IMR-90 (cell line): ENCODE measurements at regions not wholly inside any gene's neighbourhood (a gene's known extent, or its start where the extent isn't known, plus 50 kb on each side); places are given as distances from the start of the nearest gene placed in this dataset.

Experiments
- ATAC-seq: fragments of 200-7000 bp; cut with Tn5 transposase; 2 replicates; pipeline ENCODE4 v1.9.1; 2020; ENCODE audit warnings: low read depth, mild to moderate bottlenecking, moderate library complexity
- BruUV-seq: library from RNA; stranded (reverse); fragments of 400-500 nt; replicated peaks from 2 replicates; lab custom pipeline; 2021; lab: Mats Ljungman, UMichigan
- CTCF ChIA-PET: fragments of 300-600 bp; formaldehyde crosslinking; extraction: SDS; loops from one replicate; lab custom pipeline; 2021; ENCODE audit warnings: antibody characterized with exemption; lab: Yijun Ruan, JAX
- POLR2A ChIA-PET: fragments of 300-600 bp; sonication (Branson Sonifier 250); formaldehyde crosslinking; loops from one replicate; lab custom pipeline; 2022; ENCODE audit warnings: antibody characterized with exemption; ENCODE audit not compliant: unreplicated experiment; lab: Charles Lee
- DNase-seq: peaks from one replicate; pipeline ENCODE4 v3.0.0; 2013
- H2AFZ ChIP-seq: replicated peaks from 2 replicates; pipeline ENCODE3; 2013; ENCODE audit warnings: low read length, mild to moderate bottlenecking; ENCODE audit not compliant: poor library complexity
- H2AK5ac ChIP-seq: 2 replicates; pipeline ENCODE4 v1.6.1; 2013; ENCODE audit warnings: low read depth, low read length, inconsistent platforms
- H2AK9ac ChIP-seq: replicated peaks from 2 replicates; pipeline ENCODE3; 2013; ENCODE audit warnings: mild to moderate bottlenecking, low read depth, low read length, moderate library complexity; ENCODE audit not compliant: poor library complexity
- H2BK120ac ChIP-seq: 2 replicates; pipeline ENCODE4 v1.6.1; 2013; ENCODE audit warnings: low read depth, low read length, inconsistent platforms
- H2BK15ac ChIP-seq: 3 replicates; pipeline ENCODE4 v1.6.1; 2013; ENCODE audit warnings: low read depth, low read length, inconsistent platforms
- H2BK20ac ChIP-seq: 2 replicates; pipeline ENCODE4 v1.6.1; 2013; ENCODE audit warnings: low read depth, mild to moderate bottlenecking, inconsistent platforms, low read length, moderate library complexity
- H2BK5ac ChIP-seq: 2 replicates; pipeline ENCODE4 v1.6.1; 2013; ENCODE audit warnings: mild to moderate bottlenecking, low read depth, low read length, inconsistent platforms; ENCODE audit not compliant: poor library complexity, severe bottlenecking
- H3K14ac ChIP-seq: replicated peaks from 2 replicates; pipeline ENCODE4 v1.6.1; 2013; ENCODE audit warnings: low read depth, low read length, inconsistent platforms
- H3K18ac ChIP-seq: 2 replicates; pipeline ENCODE4 v1.6.1; 2013; ENCODE audit warnings: low read depth, low read length, control low read depth
- H3K23ac ChIP-seq: 2 replicates; pipeline ENCODE4 v1.6.1; 2013; ENCODE audit warnings: low read depth, low read length, inconsistent platforms
- H3K27ac ChIP-seq: 2 replicates; pipeline ENCODE4 v1.5.1; 2013; ENCODE audit warnings: mild to moderate bottlenecking, control low read depth, low read length; ENCODE audit not compliant: insufficient read depth
- H3K27me3 ChIP-seq: 2 replicates; pipeline ENCODE4 v1.6.1; 2013; ENCODE audit warnings: low read length; ENCODE audit not compliant: control insufficient read depth, insufficient read depth
- H3K36me3 ChIP-seq: 2 replicates; pipeline ENCODE4 v1.6.1; 2013; ENCODE audit warnings: low read length, mixed read lengths; ENCODE audit not compliant: control insufficient read depth, insufficient read depth
- H3K4ac ChIP-seq: 2 replicates; pipeline ENCODE4 v1.6.1; 2013; ENCODE audit warnings: low read depth, low read length, inconsistent platforms
- H3K4me1 ChIP-seq: 2 replicates; pipeline ENCODE4 v1.6.1; 2013; ENCODE audit warnings: low read length, mixed read lengths; ENCODE audit not compliant: control insufficient read depth, insufficient read depth
- H3K4me2 ChIP-seq: 2 replicates; pipeline ENCODE4 v1.6.1; 2013; ENCODE audit warnings: low read depth, mild to moderate bottlenecking, control low read depth, low read length, moderate library complexity
- H3K4me3 ChIP-seq: 2 replicates; pipeline ENCODE4 v1.5.1; 2013; ENCODE audit warnings: low read depth, mild to moderate bottlenecking, control low read depth, low read length, moderate library complexity; ENCODE audit not compliant: insufficient read depth
- H3K56ac ChIP-seq: 2 replicates; pipeline ENCODE4 v1.6.1; 2013; ENCODE audit warnings: low read length, inconsistent platforms; ENCODE audit not compliant: insufficient read depth; ENCODE audit errors: extremely low read depth
- H3K79me1 ChIP-seq, 2 experiments: 2 replicates each; pipeline ENCODE4 v1.6.1; 2013; ENCODE audit warnings: low read length in 2 of 2, inconsistent platforms in 1 of 2, low read depth in 1 of 2
- H3K9ac ChIP-seq: 2 replicates; pipeline ENCODE4 v1.6.1; 2013; ENCODE audit warnings: low read depth, low read length, control low read depth
- H3K9me1 ChIP-seq: 2 replicates; pipeline ENCODE4 v1.6.1; 2013; ENCODE audit warnings: low read length, inconsistent platforms; ENCODE audit not compliant: insufficient read depth
- H3K9me3 ChIP-seq: 2 replicates; pipeline ENCODE4 v1.6.1; 2013; ENCODE audit warnings: low read length; ENCODE audit not compliant: control insufficient read depth, insufficient read depth
- H4K20me1 ChIP-seq: 2 replicates; pipeline ENCODE4 v1.6.1; 2013; ENCODE audit warnings: low read length, inconsistent platforms; ENCODE audit not compliant: insufficient read depth
- H4K5ac ChIP-seq: 2 replicates; pipeline ENCODE4 v1.6.1; 2013; ENCODE audit warnings: mild to moderate bottlenecking, low read depth, low read length, control low read depth
- H4K8ac ChIP-seq, 2 experiments: 2 replicates each; pipeline ENCODE4 v1.6.1; 2013; ENCODE audit warnings: low read depth in 2 of 2, low read length in 2 of 2, control low read depth in 1 of 2, inconsistent platforms in 1 of 2
- H4K91ac ChIP-seq: 2 replicates; pipeline ENCODE4 v1.6.1; 2013; ENCODE audit warnings: low read depth, low read length, inconsistent platforms; ENCODE audit not compliant: insufficient read depth
- BHLHE40 ChIP-seq: fragments of 150-350 bp; IDR thresholded peaks from 2 replicates; pipeline ENCODE4 v1.6.1; 2016; ENCODE audit warnings: mild to moderate bottlenecking, low read depth, low read length
- CEBPB ChIP-seq: IDR thresholded peaks from 2 replicates; pipeline ENCODE4 v1.6.1; 2012; ENCODE audit warnings: low read depth, low read length, improper control_type of control experiment
- CHD1 ChIP-seq: IDR thresholded peaks from 2 replicates; pipeline ENCODE4 v1.6.1; 2012; ENCODE audit warnings: low read depth, low read length, improper control_type of control experiment
- ELK1 ChIP-seq: fragments of 150-350 bp; IDR thresholded peaks from 2 replicates; pipeline ENCODE4 v1.6.1; 2016; ENCODE audit warnings: low read depth, mild to moderate bottlenecking, low read length, moderate library complexity, borderline replicate concordance
- FOS ChIP-seq: fragments of 150-350 bp; IDR thresholded peaks from 2 replicates; pipeline ENCODE4 v1.6.1; 2016; ENCODE audit warnings: low read depth, low read length
- MAFK ChIP-seq: IDR thresholded peaks from 2 replicates; pipeline ENCODE4 v1.6.1; 2012; ENCODE audit warnings: low read depth, low read length, improper control_type of control experiment
- MAZ ChIP-seq: IDR thresholded peaks from 2 replicates; pipeline ENCODE4 v1.6.1; 2012; ENCODE audit warnings: low read depth, mild to moderate bottlenecking, low read length, improper control_type of control experiment, moderate library complexity, borderline replicate concordance
- MXI1 ChIP-seq: IDR thresholded peaks from 2 replicates; pipeline ENCODE4 v1.6.1; 2012; ENCODE audit warnings: low read depth, mild to moderate bottlenecking, low read length, moderate library complexity, borderline replicate concordance
- NFE2L2 ChIP-seq: fragments of 150-350 bp; IDR thresholded peaks from 2 replicates; pipeline ENCODE4 v1.6.1; 2016; ENCODE audit warnings: low read depth, mild to moderate bottlenecking, low read length
- POLR2A ChIP-seq: IDR thresholded peaks from 2 replicates; pipeline ENCODE4 v1.6.1; 2012; ENCODE audit warnings: mild to moderate bottlenecking, low read depth, low read length
- RAD21 ChIP-seq: IDR thresholded peaks from 2 replicates; pipeline ENCODE4 v1.6.1; 2012; ENCODE audit warnings: low read length, improper control_type of control experiment
- RCOR1 ChIP-seq: IDR thresholded peaks from 2 replicates; pipeline ENCODE4 v1.6.1; 2012; ENCODE audit warnings: mild to moderate bottlenecking, low read length, improper control_type of control experiment; ENCODE audit not compliant: insufficient replicate concordance
- RFX5 ChIP-seq: IDR thresholded peaks from 2 replicates; pipeline ENCODE4 v1.8.0; 2012; ENCODE audit warnings: low read depth, mild to moderate bottlenecking, low read length, moderate library complexity
- SMC3 ChIP-seq: fragments of 150-350 bp; IDR thresholded peaks from 2 replicates; pipeline ENCODE4 v1.6.1; 2016; ENCODE audit warnings: low read depth, mild to moderate bottlenecking, antibody characterized with exemption, low read length, moderate library complexity
- USF2 ChIP-seq: fragments of 150-350 bp; IDR thresholded peaks from 2 replicates; pipeline ENCODE4 v1.6.1; 2017; ENCODE audit warnings: mild to moderate bottlenecking, antibody characterized with exemption, low read length, low read depth
- WGBS, 2 experiments: methylation state at CpG; one replicate each; pipeline versions ENCODE4 v1.1.5 to v1.1.7; 2013; ENCODE audit warnings: missing lambda C conversion rate in 2 of 2; ENCODE audit not compliant: insufficient read length in 1 of 2; ENCODE audit errors: extremely low coverage in 2 of 2; 5-methylcytosine and 5-hydroxymethylcytosine counted together
- dilution Hi-C: fragments of 300-500 bp; cut with HindIII; formaldehyde crosslinking; loops from one replicate; pipeline ENCODE4 v1.14.3; 2018; ENCODE audit warnings: low sequenced_read_pairs; ENCODE audit not compliant: unreplicated experiment
- in situ Hi-C: fragments of 300-500 bp; cut with MboI; formaldehyde crosslinking; loops from 3 replicates; pipeline ENCODE4 v1.14.3; 2019; ENCODE audit warnings: low sequenced_read_pairs, inconsistent platforms, mixed read lengths
- intact Hi-C: fragments of 100-400 bp; cut with micrococcal nuclease; formaldehyde crosslinking; loops from 2 replicates; pipeline ENCODE4 v1.10.0; 2022
- TF ChIP-seq, protein P1 (sequence below): conservative IDR thresholded peaks from 2 replicates; pipeline ENCODE4 v1.5.1; 2012; ENCODE audit warnings: mild to moderate bottlenecking, low read depth, low read length, improper control_type of control experiment

- ChIA-PET POLR2A (no interaction called here), CTCF (no interaction called here)
- Histone ChIP-seq H2AK5ac (no peak overlapping the region), H4K20me1 (no peaks in the 10 kb centered on the region), H3K4me2 (no peak overlapping the region), H3K4me3 (no peak overlapping the region), H3K9me3 (0 out of 2 replicates have a peak, but pooled peaks cover 2% of the 10 kb centered on the region), H4K5ac (no peak overlapping the region), H3K79me1 (no peaks in the 10 kb centered on the region), H3K27me3 (no peaks in the 10 kb centered on the region), H2BK20ac (no peak overlapping the region), H3K4ac (no peak overlapping the region), H2BK15ac (no peak overlapping the region), H3K27ac (no peak overlapping the region), H3K36me3 (no peaks in the 10 kb centered on the region), H2BK120ac (no peak overlapping the region), H3K56ac (no peak overlapping the region), H2AK9ac (no peak overlapping the region), H4K91ac (no peak overlapping the region), H3K4me1 (no peaks in the 10 kb centered on the region), H2AFZ (no peak overlapping the region), H2BK5ac (no peak overlapping the region), H3K9me1 (no peaks in the 10 kb centered on the region), H3K23ac (no peak overlapping the region), H3K9ac (no peak overlapping the region), H3K14ac (no peak overlapping the region), H4K8ac (no peak overlapping the region), H3K18ac (no peak overlapping the region)
- ATAC-seq (no peak), DNase-seq (no peak)
- dilution Hi-C loops, result no loop called here
- TF ChIP-seq, protein P1, sequence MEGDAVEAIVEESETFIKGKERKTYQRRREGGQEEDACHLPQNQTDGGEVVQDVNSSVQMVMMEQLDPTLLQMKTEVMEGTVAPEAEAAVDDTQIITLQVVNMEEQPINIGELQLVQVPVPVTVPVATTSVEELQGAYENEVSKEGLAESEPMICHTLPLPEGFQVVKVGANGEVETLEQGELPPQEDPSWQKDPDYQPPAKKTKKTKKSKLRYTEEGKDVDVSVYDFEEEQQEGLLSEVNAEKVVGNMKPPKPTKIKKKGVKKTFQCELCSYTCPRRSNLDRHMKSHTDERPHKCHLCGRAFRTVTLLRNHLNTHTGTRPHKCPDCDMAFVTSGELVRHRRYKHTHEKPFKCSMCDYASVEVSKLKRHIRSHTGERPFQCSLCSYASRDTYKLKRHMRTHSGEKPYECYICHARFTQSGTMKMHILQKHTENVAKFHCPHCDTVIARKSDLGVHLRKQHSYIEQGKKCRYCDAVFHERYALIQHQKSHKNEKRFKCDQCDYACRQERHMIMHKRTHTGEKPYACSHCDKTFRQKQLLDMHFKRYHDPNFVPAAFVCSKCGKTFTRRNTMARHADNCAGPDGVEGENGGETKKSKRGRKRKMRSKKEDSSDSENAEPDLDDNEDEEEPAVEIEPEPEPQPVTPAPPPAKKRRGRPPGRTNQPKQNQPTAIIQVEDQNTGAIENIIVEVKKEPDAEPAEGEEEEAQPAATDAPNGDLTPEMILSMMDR, result no peak
- TF ChIP-seq RCOR1 (no peak), RFX5 (no peak), NFE2L2 (no peak), BHLHE40 (no peak), USF2 (no peak), CEBPB (no peak), RAD21 (no peak), MXI1 (no peak), FOS (no peak), SMC3 (no peak), MAFK (no peak), MAZ (no peak), POLR2A (no peak), CHD1 (no peak), ELK1 (no peak)
- in situ Hi-C loops, result no loop called here
- no TSS peak for BruUV-seq
- intact Hi-C loops, result no loop called here
- no CpG with 5 or more reads among the region's 4 CpGs for WGBS, 2 experiments
Measured at GRCh38 chr13:108460043-108460442, 169.4 kb upstream of the MYO16 start.
